ENCODE measurements at regions not wholly inside any gene's neighbourhood (a gene's known extent, or its start where the extent isn't known, plus 50 kb on each side); places are given as distances from the start of the nearest gene placed in this dataset.

GRCh38 chr17:5780476-5780875, 196.2 kb upstream of the NLRP1 start:
- TF ChIP-seq CTCF (IDR thresholded peaks at IDR 0.05) (no peak), EP300 (IDR thresholded peaks at IDR 0.05) (no peak), POLR2A (IDR thresholded peaks at IDR 0.05; ENCODE audit: low read depth) (no peak)

All from esophagus muscularis mucosa (tissue), 4 donors.